HG03354 (cell line): ENCODE measurements at regions not wholly inside any gene's neighbourhood (a gene's known extent, or its start where the extent isn't known, plus 50 kb on each side); places are given as distances from the start of the nearest gene placed in this dataset.
"Not testable (repeated sequence)": the region's sequence is repeated elsewhere in the genome, so short reads cannot be mapped to it uniquely, and the experiment has no call there.

ENCODE experiments used
- ATAC-seq: cut with Tn5 transposase; IDR thresholded peaks from one replicate; pipeline ENCODE4 v1.9.1; 2021; ENCODE audit warnings: mild to moderate bottlenecking; ENCODE audit not compliant: unreplicated experiment, poor library complexity, severe bottlenecking

DNA sequence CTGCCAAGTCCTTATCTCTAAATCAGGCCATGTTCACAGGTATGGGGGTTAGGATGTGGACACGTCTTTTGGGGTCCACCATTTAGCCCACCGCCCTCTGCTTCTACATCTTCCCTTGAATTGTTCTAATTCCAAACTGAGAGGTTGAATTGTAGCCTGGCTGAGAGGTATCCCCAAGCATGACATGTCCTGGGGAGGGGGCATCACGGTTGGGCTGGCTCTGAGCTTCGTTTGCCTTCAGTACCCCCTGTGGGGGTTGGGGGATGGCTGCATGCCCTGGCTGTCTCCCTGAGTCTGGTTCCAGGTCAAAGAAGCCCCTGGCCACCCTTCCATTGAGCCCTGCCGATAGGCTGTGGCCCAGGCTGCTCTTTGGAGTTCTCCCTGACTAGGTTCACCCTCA, 204.6 kb downstream of the GLRX3 start:
- no peak for ATAC-seq

DNA sequence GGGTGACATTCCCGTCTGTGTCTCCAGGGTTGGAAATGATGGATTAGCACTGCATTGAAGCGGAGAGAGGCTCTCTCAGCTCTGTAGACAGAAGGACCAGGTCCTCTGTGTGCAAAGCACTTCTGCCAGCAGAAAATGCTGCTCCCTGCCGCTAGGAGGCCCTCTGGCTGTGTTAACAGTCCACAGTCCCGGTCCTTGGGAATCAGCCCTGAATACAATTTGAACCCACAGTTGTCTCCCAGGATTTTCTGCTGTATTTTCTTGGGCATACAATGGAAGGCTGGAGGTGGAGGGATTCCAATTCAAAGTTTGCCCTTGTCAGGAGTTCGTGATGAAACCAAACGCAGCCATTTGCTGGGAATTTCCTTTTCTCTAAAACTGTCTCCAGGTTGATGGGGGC, 205.2 kb downstream of the GLRX3 start:
- no peak for ATAC-seq

DNA sequence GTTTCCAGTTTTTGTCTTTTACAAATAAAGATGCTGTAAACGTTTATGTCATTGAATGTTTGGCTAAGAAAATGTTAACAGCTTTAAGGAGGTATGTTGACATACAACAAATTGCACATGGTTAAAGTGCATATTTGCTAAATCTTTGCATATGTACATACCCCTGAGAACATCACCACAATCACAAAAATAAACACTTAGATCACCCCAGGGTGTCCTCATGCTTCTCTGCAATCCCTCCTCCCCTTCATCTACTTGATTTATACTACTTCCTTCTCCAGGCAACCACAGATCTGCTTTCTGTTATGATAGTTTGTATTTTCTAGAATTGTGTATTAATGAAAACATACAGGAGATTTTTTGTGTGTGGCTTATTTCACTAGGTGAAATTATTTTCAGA, 209.5 kb downstream of the GLRX3 start:
- ATAC-seq: no peak

DNA sequence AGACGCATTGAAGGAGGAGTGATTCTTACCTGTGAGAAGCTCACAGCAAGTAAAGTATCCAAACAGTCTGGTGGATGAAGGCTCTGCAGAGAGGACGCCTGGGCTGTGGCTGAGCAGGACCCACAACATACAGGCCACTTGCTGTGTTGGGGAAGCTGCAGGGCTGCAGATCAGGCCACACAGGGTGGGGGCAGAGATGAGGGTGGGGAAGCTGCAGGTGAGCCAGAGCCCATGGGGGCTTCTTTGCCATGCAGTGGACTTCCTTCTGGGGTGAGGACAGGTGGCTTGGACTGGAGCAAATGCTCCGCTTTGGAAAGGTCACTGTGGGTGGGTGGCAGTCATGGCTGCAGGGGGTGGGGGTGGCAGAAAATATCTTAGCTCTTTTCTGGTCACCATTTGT, 214.8 kb downstream of the GLRX3 start:
- no peak for ATAC-seq

DNA sequence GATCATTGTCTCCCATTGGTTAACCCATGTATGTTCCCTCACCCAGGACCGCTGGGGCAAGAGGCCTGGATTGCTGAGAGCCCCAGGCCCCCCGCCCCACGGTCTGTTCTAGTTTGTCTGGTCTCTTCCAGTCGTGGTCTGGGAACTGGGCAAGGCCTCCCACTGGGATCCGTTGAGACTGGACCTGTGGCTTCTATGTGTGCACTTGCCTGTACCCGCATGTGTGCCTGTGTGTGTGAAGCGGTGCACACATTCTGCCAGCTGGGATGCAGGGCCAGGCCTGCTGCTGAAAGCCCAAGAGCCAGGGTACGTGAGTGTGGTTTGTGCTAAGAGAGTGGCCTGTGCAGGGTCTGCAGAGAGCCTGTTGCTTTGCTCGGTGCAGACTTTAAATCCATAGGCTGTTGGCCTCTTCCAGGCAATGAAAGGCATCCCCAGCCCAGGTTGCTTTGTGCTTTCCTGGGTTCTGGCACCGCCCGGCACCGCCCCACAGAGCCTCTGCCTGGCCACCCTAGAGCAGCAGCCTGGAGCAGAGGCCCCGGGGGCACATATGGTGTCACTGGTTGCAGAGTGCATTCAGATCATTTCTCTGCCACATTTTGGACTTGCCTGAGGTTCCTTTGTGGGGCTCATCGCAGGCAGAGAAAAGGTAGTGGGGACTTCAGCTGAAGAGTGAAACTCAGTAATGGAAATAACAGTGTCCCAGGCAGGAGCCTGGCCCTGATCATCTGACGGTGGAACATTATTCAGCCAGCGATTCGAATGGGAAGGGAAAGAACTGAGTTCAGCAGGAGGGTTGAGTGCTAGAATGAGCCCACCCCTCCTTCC, 215.5 kb downstream of the GLRX3 start:
- no peak for ATAC-seq

DNA sequence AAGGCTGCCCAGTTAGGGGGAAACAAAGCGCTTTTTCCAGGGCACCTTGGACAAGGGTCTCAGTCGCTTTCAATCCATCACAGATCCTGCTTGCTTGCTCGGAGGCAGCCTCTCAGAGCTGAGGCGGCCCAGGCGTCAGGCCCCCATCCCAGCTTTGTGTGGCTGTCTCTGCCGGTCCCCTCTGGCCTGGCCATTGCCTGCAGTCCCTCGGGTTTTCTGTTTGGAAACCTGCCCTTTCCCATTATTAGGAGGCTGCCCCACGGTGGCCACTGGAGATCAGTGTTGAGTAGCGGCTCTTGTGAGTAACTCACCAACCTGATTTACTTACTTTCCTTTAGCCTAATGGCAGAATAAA, 216.1 kb downstream of the GLRX3 start:
- no peak for ATAC-seq

DNA sequence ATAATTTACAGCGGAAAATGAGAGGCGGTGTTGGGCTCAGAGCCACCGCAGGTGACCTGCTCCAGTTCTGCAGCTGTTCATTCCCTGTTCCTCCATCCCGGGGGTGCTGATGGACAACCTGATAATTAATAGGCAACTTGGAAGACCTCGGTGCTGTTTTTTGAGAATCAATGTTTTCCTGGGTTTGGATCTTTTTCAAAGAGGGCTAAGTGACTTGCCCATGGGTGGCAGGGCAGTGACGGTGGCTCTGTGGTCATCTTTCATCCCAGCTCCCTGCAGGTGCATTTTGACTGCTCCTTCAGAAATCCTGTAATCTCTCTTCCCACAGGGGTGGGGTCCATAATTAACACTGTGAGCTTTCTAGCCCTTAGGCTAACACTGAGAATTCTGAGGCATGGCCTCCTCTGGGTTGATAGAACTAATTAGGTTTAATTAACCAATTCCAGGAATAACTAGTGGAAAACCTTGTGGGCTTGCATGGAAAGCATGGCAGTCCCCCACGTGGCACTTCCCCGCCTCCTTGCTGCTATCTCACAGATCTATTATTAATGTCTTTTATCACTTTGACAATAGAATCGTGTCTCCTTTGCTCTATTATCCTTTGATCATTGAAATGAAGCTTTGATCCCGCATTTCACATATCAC, 217.9 kb downstream of the GLRX3 start:
- ATAC-seq: no peak

DNA sequence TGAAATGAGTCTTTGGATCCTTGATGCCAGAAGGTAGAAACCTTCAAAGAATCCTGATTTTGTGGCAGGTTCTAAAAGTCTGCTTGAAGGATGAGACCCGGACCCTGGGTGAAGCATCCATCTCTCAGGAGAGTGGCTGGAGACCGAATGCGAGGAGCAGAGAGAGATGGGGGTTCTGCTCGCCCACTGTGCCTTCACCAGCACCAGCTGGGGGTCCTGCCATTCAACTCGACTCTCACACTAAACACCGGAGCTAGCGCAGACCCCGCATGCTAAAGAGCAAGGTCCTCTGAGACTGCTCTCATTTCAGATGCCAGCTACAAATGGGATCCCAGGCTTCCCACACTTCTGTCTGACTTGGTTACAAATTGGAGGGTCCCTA, 218.4 kb downstream of the GLRX3 start:
- ATAC-seq: no peak

DNA sequence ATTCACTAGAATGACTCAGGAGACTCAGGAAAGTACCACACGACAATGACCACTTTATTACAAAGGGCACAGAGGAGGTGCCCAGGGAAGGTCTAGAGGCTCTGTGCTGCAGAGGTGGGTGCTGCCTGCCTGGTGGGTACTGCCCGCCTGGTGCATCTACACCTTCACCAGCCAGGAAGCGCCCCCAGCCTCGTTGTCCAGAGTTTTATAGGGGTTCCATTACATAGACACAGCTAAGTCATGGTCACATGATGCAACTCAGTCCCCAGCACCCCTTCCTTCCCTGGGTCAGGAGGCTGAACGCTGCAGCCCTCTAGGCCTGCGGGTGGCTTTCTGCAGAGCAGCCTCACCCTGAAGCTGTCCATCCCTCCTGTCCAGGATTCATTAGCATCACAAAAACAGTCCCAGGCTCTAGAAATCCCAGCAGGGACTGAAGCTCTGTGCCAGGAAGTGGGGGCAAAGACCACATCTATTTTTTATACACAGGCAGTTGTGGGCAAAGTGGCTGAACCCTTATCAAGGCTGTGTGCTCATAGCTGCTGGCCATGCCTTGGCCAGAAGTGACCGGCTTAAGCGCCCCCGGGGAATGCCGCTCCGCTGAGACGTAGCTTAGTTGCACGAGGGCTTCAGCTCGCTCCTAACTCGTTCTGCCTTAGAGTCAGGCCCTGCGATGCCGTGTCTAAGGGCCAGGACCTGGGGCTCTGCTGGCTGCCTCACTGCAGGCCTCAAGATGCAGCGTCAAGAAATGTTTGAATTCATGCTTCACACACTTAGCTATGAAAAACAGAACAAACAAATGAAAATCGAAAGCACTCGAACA, 219.0 kb downstream of the GLRX3 start:
- no peak for ATAC-seq

DNA sequence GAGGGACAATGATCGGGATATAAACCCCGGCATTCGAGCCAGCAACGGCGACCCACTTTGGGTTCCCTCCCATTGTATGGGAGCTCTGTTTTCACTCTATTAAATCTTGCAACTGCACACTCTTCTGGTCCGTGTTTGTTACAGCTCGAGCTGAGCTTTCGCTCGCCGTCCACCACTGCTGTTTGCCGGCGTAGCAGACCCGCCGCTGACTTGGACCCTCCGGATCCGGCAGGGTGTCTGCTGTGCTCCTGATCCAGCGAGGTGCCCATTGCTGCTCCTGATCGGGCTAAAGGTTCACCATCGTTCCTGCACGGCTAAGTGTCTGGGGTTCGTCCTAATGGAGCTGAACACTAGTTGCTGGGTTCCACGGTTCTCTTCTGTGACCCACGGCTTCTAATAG, 220.2 kb downstream of the GLRX3 start:
- ATAC-seq: not testable (repeated sequence)

DNA sequence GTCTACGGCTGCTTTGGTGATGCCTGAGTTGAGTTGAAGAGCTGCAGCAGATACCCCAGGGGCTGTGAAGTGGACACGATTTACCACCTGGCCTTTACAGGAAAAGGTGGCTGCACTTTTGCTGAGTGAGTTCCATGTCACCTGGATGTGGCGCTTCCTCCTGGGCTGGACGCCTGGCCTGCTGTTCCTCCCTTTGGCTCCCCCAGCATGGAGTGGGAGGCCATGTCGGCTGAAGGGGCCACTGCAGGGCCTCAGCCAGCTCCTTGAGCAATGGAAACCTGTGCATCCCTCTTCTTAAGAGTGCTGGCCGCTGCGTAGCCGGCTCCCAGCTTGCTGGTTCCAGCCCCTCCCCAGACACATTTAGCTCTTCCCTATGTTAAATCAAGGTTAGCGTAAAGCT, 221.0 kb downstream of the GLRX3 start:
- ATAC-seq: no peak

DNA sequence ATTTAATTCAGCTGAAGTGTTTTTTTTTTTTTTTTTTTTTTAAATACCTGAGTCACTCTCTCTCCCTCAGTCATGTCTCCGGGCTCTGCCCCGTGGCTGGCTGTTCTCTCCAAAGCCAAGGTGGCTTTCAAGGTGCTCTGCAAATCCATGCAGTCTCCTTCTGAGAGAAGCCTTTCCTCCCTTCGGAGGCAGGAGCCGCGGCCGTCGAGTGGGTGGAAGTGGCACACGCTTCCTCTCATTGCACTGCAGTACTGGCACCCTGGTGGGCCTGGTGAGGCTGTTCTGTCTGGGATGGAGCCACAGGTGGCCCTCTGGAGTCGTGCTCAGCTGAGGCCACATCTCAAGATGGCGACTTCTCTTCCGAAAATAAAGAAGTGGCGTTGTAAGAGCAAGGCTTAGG, 221.8 kb downstream of the GLRX3 start:
- ATAC-seq: no peak

DNA sequence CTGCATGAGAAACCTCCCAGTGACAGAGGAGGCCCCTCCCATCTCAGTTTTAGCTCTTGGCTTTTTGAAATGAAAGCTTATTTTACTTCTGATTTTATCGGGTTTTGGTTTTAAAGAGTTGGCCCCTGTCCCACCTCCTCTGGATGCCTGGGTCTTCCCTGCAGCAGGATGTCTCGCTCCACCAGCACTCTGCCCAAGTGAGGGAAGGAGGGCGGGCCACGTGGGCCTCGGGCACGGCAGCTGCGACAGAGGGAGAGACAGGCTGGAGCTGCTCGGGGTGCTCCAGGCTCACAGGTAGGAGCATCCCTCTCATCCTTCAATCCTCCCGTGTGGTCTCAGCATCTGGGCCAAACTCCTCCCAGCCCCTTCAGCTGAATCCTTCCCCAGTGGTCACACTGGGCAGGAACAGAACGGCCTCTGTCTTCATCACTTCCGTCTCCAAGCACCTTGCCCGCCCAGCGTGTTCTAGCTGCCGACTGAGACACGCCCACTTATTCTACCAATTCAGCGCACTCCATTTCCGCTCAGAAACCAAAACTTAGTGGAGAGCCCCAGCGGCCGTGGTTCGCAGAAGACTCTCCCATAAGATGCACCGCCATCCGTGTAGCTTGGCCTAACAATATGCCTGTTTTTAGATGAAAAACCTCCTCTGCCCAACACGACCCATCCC, 222.9 kb downstream of the GLRX3 start:
- ATAC-seq: no peak

DNA sequence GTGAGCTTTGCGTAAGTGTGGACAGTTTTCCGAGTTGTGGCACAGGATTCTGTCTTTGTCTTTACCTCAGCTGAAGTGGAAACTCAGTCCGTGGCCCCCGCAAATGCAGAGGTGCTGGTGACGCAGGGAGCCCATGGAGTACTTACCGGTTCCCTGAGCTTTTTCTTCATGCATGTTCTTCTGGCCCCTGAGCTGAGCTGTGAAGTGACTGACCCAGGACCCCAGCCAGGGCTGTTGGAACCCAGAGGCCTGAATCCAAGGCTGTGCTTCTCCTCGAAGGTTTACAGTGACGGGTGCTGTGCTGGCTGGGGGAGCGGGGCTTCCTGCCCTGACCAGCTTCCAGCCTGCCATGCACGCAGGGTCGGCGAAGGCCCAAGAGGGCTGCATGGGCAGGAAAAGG, 223.5 kb downstream of the GLRX3 start:
- ATAC-seq: no peak

DNA sequence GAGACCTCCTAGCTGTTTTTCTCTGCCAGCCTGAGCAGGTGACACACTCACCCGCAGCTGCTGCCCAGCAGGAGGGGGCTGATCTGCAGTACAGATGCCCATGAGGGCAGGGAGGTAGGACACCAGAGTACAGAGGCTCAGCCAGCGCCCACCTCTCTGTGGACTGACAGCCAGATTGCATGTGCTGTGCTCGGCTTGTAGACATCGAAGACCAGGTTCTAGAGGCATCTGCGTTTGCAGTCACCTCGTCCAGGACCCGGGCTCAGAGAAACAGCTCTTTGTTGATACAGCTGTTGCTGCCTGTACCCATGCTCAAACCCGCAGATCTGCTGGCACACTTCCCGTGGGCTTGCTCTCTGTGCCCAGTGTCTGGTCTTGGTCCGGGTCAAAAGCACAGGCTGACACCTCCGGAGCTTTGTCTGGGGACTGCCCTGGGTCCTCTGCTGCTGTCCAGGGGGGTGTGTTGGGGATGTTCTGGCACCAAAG, 224.7 kb downstream of the GLRX3 start:
- ATAC-seq: no peak

DNA sequence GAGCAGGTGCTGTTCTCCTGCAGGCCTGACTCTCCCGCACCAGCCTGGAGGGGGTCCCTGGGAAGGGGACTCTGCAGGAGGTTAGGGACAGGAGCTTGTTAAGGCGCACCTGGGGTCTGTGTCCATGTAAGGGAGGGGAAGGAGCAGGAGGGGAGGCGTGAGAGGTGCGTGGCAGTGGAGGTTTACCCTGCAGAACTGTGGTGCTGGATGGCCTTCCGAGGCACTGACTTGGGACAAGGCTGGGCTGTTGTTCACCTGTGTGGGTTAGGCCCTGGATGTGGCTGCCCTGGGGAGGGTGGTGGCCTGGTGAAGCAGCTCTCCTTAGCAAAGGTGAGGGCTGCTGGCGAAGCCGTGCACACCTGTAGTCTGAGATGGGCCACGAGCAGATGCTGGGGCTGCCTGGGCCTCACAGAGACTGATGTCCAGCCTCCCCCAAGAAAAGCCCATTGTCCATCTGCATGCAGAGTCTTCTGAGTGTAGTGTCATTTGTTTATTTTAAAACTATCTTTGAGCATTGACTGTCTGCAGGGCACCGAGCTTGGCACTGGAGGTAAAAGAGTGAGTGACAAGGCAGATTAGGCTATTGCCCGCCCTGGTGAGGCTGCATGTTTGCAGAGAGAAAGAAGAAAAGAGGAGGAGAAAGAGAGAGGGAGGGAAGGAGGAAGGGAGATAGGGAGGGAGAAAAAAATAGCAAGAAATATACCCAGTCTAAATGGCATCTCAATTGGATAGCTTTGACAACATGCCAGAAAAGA, 225.3 kb downstream of the GLRX3 start:
- ATAC-seq: no peak

DNA sequence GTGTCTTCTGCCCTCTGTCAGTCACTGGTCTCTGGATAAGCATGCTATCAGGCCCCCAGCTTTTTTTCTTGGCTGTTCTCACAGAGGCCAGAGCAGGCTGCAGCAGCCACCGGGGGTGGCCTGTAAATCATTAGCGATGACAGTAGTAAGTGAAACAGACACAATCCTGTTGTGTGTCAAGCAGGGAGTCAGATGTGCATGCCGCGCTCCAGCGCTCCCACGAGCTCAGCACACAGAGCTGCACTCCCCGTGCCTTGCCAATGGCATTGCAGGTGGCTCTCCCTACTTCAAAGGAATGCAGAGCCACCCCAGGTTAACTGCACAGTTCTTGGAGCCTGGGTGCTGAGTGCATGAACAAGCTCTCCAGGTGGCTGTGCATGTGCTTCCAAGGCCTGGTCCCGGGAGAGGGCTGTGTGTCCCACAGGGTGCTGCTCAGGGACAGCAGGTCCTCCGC, 226.1 kb downstream of the GLRX3 start:
- no peak for ATAC-seq

DNA sequence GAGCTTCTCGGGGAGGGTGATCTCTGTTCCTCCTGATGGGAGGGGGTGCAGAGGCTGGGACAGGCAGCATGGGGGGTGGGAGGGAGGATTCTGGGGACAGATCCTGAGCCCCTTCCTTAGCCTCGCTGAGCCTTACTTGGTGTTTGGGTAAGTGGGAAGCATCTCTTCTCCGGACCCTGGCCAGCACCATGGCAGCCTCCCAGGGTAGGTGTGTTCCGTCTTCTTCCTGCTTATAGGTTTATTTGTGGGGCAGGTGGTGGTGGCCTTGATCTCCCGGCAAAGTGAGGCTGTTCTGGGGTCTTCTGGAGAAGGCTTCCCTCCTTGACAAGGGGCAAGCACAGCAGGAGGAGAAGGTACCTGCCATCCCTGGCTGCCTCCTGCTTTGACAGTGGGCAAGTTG, 226.9 kb downstream of the GLRX3 start:
- no peak for ATAC-seq

DNA sequence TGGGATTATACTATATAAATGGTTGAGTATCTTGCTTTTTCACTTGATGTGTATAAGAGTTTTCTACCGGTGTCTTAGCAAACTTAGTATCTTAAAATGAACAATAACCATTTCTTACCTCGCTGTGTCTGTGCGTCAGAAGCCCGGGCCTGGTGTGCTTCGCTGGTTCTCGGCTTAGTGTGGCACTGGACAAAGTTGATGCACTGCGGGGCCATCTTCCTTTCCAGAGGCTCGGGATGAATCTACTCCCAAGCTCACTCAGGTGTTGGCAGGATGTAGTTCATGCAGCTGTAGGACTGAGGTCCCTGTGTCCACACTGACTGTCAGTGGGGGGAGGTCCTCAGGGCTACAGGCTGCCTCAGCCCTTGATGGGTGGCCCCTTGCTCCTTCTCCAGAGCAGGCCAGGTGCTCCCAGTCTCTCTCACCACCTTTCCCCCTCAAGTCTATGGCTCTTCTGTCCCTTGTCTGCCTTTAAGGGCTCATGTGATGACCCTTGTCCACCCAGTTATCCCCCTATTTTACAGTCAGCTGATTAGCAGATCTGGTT, 227.8 kb downstream of the GLRX3 start:
- no peak for ATAC-seq
